HG02588 (cell line): ENCODE measurements at regions not wholly inside any gene's neighbourhood (a gene's known extent, or its start where the extent isn't known, plus 50 kb on each side); places are given as distances from the start of the nearest gene placed in this dataset.
"Not testable (repeated sequence)": the region's sequence is repeated elsewhere in the genome, so short reads cannot be mapped to it uniquely, and the experiment has no call there.

Experiments
- ATAC-seq: cut with Tn5 transposase; IDR thresholded peaks from one replicate; pipeline ENCODE4 v1.9.1; 2021; ENCODE audit warnings: mild to moderate bottlenecking, moderate library complexity; ENCODE audit not compliant: unreplicated experiment

- ATAC-seq = peak; percentile 93
Observed at GRCh38 chr2:174697255-174697654, 67.0 kb downstream of the CHRNA1 start.

DNA sequence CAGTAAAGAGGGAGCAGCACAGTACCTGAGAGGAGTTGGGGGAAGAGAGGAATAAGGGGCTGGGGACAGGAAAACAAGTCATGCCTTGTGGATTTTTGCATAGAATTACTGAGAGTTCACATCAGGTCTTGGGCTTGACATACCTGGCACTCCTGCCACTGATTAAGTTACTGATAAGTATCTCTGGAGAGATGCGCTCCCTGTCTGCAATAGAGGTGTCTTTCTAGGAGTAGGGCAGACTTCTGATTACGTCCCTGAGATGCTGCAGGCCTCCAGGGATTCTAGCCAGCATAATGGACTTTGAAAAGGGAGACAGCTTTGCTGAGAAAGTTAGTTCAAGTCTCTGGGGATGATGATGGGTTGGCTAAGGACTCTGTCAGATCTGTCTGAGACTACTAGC lies 69.4 kb downstream of the CHRNA1 start:
- no peak for ATAC-seq

DNA sequence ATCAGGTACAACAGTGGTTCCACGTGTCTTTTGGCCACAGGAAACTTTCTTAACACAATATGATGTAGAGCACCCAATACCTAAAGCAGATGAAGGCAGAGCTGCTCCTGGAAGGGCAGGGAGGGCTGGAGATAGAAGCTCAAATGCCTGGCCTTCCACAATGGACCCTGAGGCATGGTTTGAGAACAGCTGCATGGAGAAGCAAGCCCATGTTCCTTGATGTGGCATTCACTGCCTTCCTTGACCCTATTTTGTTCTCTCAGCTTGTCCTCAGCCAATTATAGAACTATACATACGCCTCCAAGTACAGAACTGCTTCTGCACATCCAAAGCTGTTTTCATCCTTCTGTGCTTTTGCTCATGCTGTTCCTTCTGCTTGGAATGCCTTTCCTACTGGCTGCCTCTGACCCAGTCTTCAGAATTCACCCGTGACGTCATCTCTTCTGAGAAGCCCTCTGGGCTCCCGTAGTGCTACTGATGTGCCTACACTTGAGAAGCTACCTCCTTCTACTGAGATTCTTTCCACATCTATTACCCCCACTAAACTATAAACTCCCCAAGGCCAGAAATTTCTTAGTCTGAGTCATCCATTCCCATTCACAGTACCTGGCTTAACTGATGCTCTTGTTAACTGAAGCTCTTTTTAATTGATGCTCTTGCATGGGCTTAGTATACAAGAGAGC lies 69.9 kb downstream of the CHRNA1 start:
- no peak for ATAC-seq

DNA sequence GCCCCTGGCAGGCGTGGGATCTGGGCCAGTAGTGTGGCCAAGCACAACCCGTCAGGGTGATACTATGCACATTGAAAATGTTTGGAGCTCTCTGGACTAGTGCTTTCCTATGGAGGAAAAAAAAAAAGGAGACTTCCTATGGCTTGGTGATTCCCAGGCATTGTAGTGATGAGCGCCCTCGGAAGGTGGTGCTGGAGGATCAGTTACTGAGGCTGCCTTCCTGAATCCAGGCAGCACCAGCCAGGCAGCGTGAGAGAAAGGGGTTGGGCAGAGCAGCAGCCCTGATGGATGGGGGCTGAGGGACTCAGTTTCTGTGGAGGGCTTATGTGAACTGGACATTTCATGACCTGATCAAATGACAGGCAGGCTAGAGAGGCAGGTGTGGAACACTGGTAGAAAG lies 70.9 kb downstream of the CHRNA1 start:
- ATAC-seq = no peak

- ATAC-seq = no peak
Observed at GRCh38 chr2:174692256-174692919, 71.9 kb downstream of the CHRNA1 start.

DNA sequence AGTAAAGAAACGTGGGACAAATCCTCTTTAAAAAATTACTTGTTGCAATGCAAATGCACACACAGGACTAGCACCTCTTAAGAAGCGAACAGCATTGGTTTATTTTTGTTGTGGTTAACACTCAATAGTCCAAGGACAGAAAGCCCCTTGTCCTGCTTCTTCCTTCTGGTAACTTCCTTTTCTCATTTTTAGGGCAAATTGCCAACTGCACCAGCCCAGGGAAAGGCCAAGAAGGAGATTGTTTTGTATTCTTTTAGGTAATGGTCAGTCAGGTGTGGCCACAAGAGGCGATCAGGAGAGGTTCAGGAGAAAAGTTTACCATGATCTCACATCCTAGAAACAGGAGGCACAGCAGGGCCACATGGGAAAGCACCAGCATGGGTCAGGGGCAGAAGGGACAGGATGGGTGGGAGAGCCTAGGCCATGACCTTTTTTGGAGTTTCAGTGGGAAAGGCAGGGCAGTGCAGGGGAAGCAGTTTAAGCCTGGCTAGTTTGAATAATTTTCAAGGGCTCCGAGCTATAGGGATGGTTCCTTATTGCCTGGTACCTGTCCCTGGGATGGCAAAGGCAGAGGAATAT lies 73.0 kb downstream of the CHRNA1 start:
- no peak for ATAC-seq

- ATAC-seq = no peak
Observed at GRCh38 chr2:174690026-174690425, 74.2 kb downstream of the CHRNA1 start.

DNA sequence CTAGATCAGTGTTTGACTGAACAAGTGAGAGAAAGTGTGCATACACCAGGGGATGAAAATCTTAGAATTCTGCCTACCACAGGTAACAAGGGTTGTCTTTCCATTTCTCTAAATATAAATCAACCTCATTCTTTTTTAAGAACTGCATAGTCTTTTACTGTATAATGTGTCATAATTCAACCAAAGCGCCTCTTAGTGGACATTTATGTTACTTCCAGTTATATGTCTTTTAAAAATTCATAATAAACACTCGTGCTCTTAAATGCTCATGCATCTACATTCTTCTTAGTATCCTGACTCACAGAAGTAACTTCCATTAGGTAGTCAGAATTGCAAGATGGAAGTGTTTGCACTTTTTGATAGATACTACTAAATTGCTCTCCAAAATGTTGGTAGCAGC lies 76.2 kb downstream of the CHRNA1 start:
- ATAC-seq = no peak

DNA sequence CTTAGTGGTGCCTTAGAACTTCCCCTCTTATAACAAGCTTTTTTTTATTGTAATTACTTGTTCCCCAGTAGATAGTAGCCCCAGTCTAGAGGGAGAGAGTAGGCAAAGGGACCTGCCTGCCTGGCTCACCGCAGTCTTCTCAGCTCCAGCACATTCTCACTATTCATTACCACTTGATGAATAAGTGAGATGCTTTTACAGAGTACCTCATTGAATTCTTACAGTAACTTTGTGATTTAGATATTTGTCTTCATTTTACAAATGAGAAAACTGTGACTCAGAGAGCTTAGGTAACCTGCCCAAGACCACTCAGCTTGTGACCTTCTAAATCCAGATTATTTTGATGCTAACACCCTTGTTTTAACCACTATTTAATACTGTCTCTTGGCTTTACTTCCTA lies 77.8 kb downstream of the CHRNA1 start:
- no peak for ATAC-seq

DNA sequence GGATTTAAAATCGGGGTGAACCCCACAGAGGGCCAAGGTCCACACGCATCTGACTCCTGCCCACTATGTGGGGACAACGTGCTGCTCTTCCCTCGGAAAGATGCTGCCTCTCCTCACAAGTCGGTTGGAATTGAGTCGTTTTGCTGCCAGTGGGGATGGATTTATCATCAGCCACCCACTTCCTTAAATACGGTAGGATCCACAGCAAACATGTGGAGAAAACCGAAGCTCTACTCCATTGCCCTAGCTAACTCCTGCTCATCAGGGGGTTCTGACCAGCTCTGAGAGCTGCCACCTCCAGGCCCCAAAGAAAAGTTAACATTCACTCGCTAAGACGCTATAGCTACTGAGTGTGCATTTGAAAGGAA lies 80.9 kb downstream of the CHRNA1 start:
- no peak for ATAC-seq

DNA sequence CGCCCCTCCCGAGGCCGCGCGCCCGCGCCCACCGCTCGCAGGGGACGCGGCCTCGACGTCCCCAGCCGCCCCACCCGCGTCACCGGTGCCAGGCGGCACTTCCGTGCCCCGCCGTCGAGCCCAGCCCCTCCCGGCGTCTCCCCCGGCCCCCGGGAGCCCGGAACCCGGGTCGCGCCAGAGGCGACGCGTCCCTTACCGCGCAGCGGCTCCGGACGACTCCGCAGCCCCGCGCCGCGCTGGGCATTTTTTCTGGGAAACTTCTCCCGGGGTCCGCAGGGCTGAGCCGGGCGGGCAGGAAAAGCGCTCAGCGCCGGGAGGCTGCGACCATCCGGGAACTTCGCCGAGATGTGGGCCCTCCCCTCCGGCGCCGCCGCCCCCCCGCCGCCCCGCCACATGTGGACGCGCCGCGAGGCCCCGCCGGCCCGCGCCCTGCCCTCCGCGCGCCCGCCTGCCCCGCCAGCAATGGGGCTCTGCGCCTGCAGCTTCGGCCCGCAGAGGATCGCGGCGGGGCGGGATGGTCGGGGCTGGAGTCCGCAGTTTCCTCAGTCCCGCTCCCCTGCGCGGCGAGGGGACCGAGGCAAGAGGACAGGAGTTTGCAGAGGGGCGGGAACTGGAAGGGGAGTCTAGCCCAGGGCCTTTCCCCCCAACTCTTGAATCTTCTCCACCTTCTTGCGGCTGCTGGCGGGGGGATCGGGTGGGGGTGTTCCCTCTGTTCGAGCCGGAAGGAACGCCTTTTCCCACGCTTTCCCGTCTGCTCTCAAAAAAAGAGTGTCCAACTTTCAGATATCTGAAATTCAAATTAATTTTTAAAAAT lies 81.5 kb downstream of the CHRNA1 start:
- ATAC-seq = peak; percentile 63

DNA sequence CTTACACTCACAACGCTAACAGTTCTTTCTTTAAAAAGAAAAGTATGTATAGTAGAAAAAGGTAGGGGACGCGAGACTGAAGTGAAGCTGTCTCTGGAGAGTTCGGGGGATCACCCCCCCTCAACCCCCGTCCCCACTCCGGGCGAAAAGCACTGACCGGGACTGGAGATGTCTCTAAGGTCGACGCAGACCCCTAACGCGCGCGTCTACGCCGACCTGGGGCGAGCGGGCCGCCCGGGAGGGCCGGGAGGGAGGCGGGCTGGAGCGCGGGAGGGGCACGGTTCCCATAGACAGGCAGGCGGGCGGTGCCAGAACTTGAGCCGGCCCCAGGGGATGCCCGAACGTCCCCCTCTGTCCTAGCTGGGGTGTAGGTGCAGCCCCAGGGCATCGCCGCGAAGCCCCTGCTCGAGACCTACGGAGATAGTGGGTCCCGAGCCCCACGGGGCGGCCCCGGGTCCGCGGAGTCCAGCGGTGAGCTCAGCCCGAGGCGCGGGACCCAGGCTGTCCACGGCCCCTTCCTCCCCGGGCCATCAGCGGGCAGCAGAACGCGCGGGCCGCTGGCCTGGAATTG lies 82.2 kb downstream of the CHRNA1 start:
- ATAC-seq = peak; percentile 46

GRCh38 chr2:174681099-174682006 lies 82.9 kb downstream of the CHRNA1 start:
- ATAC-seq = no peak

- no peak for ATAC-seq
Observed at GRCh38 chr2:174680221-174680620, 82.6 kb upstream of the WIPF1 start.

DNA sequence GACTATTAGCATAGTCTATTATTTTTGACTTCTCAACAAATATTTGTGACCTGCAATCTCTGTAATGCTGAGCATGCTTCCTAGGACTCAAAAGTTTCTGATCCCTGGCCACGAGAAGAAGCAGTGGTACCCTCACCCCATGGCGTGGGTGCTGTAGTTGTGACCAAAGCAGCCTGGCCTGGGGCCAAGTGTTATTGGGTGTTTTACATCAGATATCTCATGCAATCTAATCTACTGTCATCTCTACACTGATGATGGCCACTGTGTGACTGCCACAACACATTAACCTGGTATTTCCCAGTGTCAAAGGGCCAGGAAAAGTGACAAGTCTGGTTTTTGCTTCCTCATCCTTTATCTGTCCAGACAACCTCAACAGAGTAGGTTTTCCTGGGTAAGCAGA lies 80.8 kb upstream of the WIPF1 start:
- no peak for ATAC-seq

GRCh38 chr2:174675615-174676014 lies 78.0 kb upstream of the WIPF1 start:
- ATAC-seq = no peak

DNA sequence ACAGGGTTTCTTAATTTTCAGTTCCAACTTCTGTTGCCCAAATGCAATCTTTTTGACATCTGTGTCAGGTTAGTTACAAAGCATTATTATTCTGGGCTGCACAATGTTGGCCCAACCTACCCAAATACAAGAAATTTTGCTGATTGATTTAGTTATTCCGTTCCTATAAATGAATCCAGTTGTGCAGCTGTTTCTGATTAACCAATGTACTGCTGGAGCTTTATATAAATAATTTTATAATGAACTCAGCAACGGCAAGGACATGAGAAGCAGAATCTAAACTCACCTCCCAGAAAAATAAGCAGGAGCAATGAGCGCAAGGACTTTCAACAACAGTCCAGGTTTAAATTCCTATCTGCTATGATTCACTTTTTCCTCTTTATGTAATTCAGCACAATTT lies 76.3 kb upstream of the WIPF1 start:
- no peak for ATAC-seq

DNA sequence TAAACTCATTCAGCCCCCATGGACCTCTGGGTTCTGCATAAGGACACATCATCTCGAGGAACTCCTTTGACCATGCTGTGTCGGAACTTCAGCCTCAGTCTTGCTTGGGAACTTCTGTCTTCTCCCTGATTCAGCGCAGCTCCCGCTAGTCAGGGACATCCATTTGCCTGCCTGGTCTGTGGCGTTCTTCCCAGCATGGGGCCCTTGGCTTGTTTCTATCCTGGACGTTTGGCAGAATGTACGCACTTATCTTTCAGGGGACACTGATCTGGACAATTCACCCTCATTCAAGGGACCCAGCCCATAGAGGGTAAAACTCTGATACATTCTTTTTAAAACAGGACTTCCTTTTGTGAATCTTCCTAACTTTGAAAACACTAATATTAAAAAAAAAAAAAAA lies 75.8 kb upstream of the WIPF1 start:
- ATAC-seq = no peak

- not testable (repeated sequence) for ATAC-seq
Observed at GRCh38 chr2:174671532-174671931, 73.9 kb upstream of the WIPF1 start.

- no peak for ATAC-seq
Observed at GRCh38 chr2:174670446-174670845, 72.8 kb upstream of the WIPF1 start.
